ENCODE measurements at regions not wholly inside any gene's neighbourhood (a gene's known extent, or its start where the extent isn't known, plus 50 kb on each side); places are given as distances from the start of the nearest gene placed in this dataset.

- no peak for TF ChIP-seq POLR2AphosphoS5 (IDR thresholded peaks at IDR 0.05; ENCODE audit: low read depth, low read length)
- no peak for TF ChIP-seq POLR2A (IDR thresholded peaks at IDR 0.05; ENCODE audit: low read depth, low read length)
- no peak for TF ChIP-seq TAF1 (IDR thresholded peaks at IDR 0.05; ENCODE audit: borderline replicate concordance, low read depth, low read length)
Measured at GRCh38 chr5:8561854-8562253, 692.9 kb downstream of the MTRR start.
